BJ (cell line): ENCODE measurements at regions not wholly inside any gene's neighbourhood (a gene's known extent, or its start where the extent isn't known, plus 50 kb on each side); places are given as distances from the start of the nearest gene placed in this dataset.
A peak's percentile ranks its signal among the peaks of the same experiment; 100 is the strongest.

Source experiments
- CTCF ChIA-PET: fragments of 350-600 bp; formaldehyde crosslinking; extraction: SDS; loops from one replicate; lab custom pipeline; 2021; ENCODE audit warnings: antibody characterized with exemption, inconsistent platforms; lab: Yijun Ruan, JAX
- POLR2A ChIA-PET: fragments of 300-600 bp; sonication (Branson Sonifier 250); formaldehyde crosslinking; extraction: SDS; loops from one replicate; lab custom pipeline; 2021; ENCODE audit warnings: antibody characterized with exemption; lab: Charles Lee
- DNase-seq: peaks from one replicate; pipeline ENCODE4 v3.0.0-alpha.2; 2011; ENCODE audit warnings: low read depth
- H3K27me3 ChIP-seq: 2 replicates; pipeline ENCODE4 v1.6.0; 2011; ENCODE audit warnings: low read length; ENCODE audit not compliant: control insufficient read depth, insufficient read depth
- H3K36me3 ChIP-seq: 2 replicates; pipeline ENCODE4 v1.5.1; 2011; ENCODE audit warnings: low read length; ENCODE audit not compliant: control insufficient read depth, insufficient read depth
- H3K4me3 ChIP-seq: 2 replicates; pipeline ENCODE4 v1.5.1; 2011; ENCODE audit warnings: low read depth, mild to moderate bottlenecking, control low read depth, low read length
- CTCF ChIP-seq: IDR thresholded peaks from 2 replicates; pipeline ENCODE4 v1.5.1; 2011; ENCODE audit warnings: low read depth, mild to moderate bottlenecking, control low read depth, inconsistent platforms, low read length, moderate library complexity; ENCODE audit not compliant: insufficient read depth

GRCh38 chr3:132245552-132246142, 71.6 kb upstream of the ACP3 start:
- H3K27me3 ChIP-seq = peaks cover 1% of the 10 kb centered on the region; the same call in 1 of the 2 replicates
- ChIA-PET CTCF (interaction anchor here (0.8 to 1.1 kb wide), 2 partner anchors 9 to 153 kb away, joined by 3 read pairs; no protein-coding TSS in a partner anchor), POLR2A (no interaction called here)
- TF ChIP-seq CTCF = no peak
- DNase-seq = no peak
- no peaks in the 10 kb centered on the region for H3K36me3 ChIP-seq
- H3K4me3 ChIP-seq = no peak overlapping the region

- ChIA-PET POLR2A (no interaction called here), CTCF (interaction anchor here (1.1 to 7.2 kb wide), 2 partner anchors 9 to 98 kb away, joined by 3 to 58 read pairs; no protein-coding TSS in a partner anchor)
- Histone ChIP-seq H3K36me3 (no peaks in the 10 kb centered on the region), H3K4me3 (no peak overlapping the region), H3K27me3 (peaks cover 1% of the 10 kb centered on the region; the same call in 1 of the 2 replicates)
- no peak for TF ChIP-seq CTCF
- no peak for DNase-seq
Observed at GRCh38 chr3:132246212-132246611, 71.0 kb upstream of the ACP3 start.

GRCh38 chr3:132247211-132247610, 70.0 kb upstream of the ACP3 start:
- TF ChIP-seq CTCF = no peak
- POLR2A ChIA-PET = no interaction called here
- no peaks in the 10 kb centered on the region for H3K36me3 ChIP-seq
- no peaks in the 10 kb centered on the region; the same call in 1 of the 2 replicates for H3K27me3 ChIP-seq
- CTCF ChIA-PET = interaction anchor here (0.6 to 7.2 kb wide), 4 partner anchors 8 to 1723 kb away, joined by 3 to 58 read pairs (median 6); no protein-coding TSS in a partner anchor
- H3K4me3 ChIP-seq = no peak overlapping the region
- no peak for DNase-seq

- CTCF ChIA-PET = interaction anchor here (1.1 to 7.2 kb wide), 3 partner anchors 9 to 104 kb away, joined by 5 to 58 read pairs (median 6); no protein-coding TSS in a partner anchor
- Histone ChIP-seq H3K4me3 (no peak overlapping the region), H3K27me3 (no peaks in the 10 kb centered on the region; the same call in 1 of the 2 replicates), H3K36me3 (no peaks in the 10 kb centered on the region)
- DNase-seq = no peak
- no peak for TF ChIP-seq CTCF
- POLR2A ChIA-PET = no interaction called here
Observed at GRCh38 chr3:132248490-132248889, 68.7 kb upstream of the ACP3 start.

GRCh38 chr3:132253262-132253878, 63.8 kb upstream of the ACP3 start:
- no peaks in the 10 kb centered on the region for H3K36me3 ChIP-seq
- POLR2A ChIA-PET = no interaction called here
- H3K4me3 ChIP-seq = no peak overlapping the region
- peak; percentile 87 for TF ChIP-seq CTCF
- H3K27me3 ChIP-seq = no peaks in the 10 kb centered on the region
- DNase-seq = no peak
- CTCF ChIA-PET = interaction anchor here (0.7 to 7.2 kb wide), 5 partner anchors 8 to 145 kb away, joined by 3 to 58 read pairs (median 4); no protein-coding TSS in a partner anchor
